Esophagus muscularis mucosa (tissue), 3 donors: ENCODE measurements at regions not wholly inside any gene's neighbourhood (a gene's known extent, or its start where the extent isn't known, plus 50 kb on each side); places are given as distances from the start of the nearest gene placed in this dataset.

ENCODE experiments used
- POLR2AphosphoS5 ChIP-seq, 2 donors: sonication (generic); formaldehyde crosslinking; IDR thresholded peaks; one replicate each; pipeline ENCODE4 v1.6.1; 2017; ENCODE audit warnings: antibody characterized with exemption in 2 of 2
- TF ChIP-seq, protein P1 (sequence below), 3 experiments: fragments of 200-600 bp in 2 of 3; fragments of 450-650 bp in 1 of 3; sonication (generic) in 2 of 3; IDR thresholded peaks; one replicate each; pipeline ENCODE4 v1.5.1; 2017 to 2019; ENCODE audit warnings: antibody characterized with exemption in 3 of 3, mild to moderate bottlenecking in 2 of 3, moderate library complexity in 1 of 3

GRCh38 chr3:124486324-124486723 lies 243.9 kb upstream of the UMPS start:
- no peak for TF ChIP-seq POLR2AphosphoS5 (IDR thresholded peaks at IDR 0.05)
- TF ChIP-seq, protein P1, sequence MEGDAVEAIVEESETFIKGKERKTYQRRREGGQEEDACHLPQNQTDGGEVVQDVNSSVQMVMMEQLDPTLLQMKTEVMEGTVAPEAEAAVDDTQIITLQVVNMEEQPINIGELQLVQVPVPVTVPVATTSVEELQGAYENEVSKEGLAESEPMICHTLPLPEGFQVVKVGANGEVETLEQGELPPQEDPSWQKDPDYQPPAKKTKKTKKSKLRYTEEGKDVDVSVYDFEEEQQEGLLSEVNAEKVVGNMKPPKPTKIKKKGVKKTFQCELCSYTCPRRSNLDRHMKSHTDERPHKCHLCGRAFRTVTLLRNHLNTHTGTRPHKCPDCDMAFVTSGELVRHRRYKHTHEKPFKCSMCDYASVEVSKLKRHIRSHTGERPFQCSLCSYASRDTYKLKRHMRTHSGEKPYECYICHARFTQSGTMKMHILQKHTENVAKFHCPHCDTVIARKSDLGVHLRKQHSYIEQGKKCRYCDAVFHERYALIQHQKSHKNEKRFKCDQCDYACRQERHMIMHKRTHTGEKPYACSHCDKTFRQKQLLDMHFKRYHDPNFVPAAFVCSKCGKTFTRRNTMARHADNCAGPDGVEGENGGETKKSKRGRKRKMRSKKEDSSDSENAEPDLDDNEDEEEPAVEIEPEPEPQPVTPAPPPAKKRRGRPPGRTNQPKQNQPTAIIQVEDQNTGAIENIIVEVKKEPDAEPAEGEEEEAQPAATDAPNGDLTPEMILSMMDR (IDR thresholded peaks at IDR 0.05) = no peak
